Suprapubic skin (tissue), 4 donors: ENCODE measurements at regions not wholly inside any gene's neighbourhood (a gene's known extent, or its start where the extent isn't known, plus 50 kb on each side); places are given as distances from the start of the nearest gene placed in this dataset.

ENCODE experiments used
- DNase-seq, 2 donors: peaks; one replicate each; pipeline ENCODE4 v3.0.0-alpha.2; 2019; ENCODE audit warnings: low spot score in 2 of 2
- H3K27ac ChIP-seq: fragments of 200-600 bp; sonication (generic); one replicate; pipeline ENCODE4 v1.5.1; 2019
- H3K27me3 ChIP-seq: fragments of 200-600 bp; sonication (generic); one replicate; pipeline ENCODE4 v1.5.1; 2019
- H3K36me3 ChIP-seq: fragments of 200-600 bp; sonication (generic); one replicate; pipeline ENCODE4 v1.5.1; 2019
- H3K4me1 ChIP-seq: fragments of 200-600 bp; sonication (generic); one replicate; pipeline ENCODE4 v1.5.1; 2019
- H3K4me3 ChIP-seq: fragments of 200-600 bp; sonication (generic); one replicate; pipeline ENCODE4 v1.5.1; 2019; ENCODE audit warnings: mild to moderate bottlenecking
- H3K9me3 ChIP-seq: fragments of 200-600 bp; sonication (generic); one replicate; pipeline ENCODE4 v1.5.1; 2019
- CTCF ChIP-seq, 2 donors: fragments of 200-600 bp in 1 of 2; fragments of 450-650 bp in 1 of 2; sonication (generic) in 1 of 2; IDR thresholded peaks; one replicate each; pipeline ENCODE4 v1.5.1; 2016 to 2019; ENCODE audit warnings: antibody characterized with exemption in 2 of 2, mild to moderate bottlenecking in 1 of 2, moderate library complexity in 1 of 2
- EP300 ChIP-seq: sonication (generic); formaldehyde crosslinking; IDR thresholded peaks from one replicate; pipeline ENCODE4 v1.6.1; 2017; ENCODE audit warnings: antibody characterized with exemption
- POLR2A ChIP-seq, 2 donors: fragments of 450-650 bp; IDR thresholded peaks; one replicate each; pipeline ENCODE4 v1.6.1; 2017; ENCODE audit warnings: antibody characterized with exemption in 2 of 2, mild to moderate bottlenecking in 2 of 2, moderate library complexity in 2 of 2
- POLR2AphosphoS5 ChIP-seq, 3 donors: sonication (generic); formaldehyde crosslinking; IDR thresholded peaks; one replicate each; pipeline ENCODE4 v1.6.1; 2017; ENCODE audit warnings: antibody characterized with exemption in 3 of 3
- WGBS: methylation state at CpG from one replicate; pipeline ENCODE4 v1.1.5; 2018; 5-methylcytosine and 5-hydroxymethylcytosine counted together

GRCh38 chr5:98076501-98076900 lies 697.0 kb upstream of the RGMB start:
- DNase-seq: no peak
- Histone ChIP-seq H3K4me1 (no peaks in the 10 kb centered on the region), H3K27ac (no peak overlapping the region), H3K9me3 (no peaks in the 10 kb centered on the region), H3K4me3 (no peak overlapping the region), H3K27me3 (no peaks in the 10 kb centered on the region), H3K36me3 (no peaks in the 10 kb centered on the region)
- WGBS: 64% methylated on average over 2 of the region's 2 CpGs
- TF ChIP-seq EP300 (no peak), POLR2AphosphoS5 (IDR thresholded peaks at IDR 0.05) (no peak), POLR2A (IDR thresholded peaks at IDR 0.05) (no peak), CTCF (IDR thresholded peaks at IDR 0.05) (no peak)

- H3K27ac ChIP-seq: no peak overlapping the region
- DNase-seq: no peak
- 96% methylated on average over 4 of the region's 4 CpGs for WGBS
- H3K9me3 ChIP-seq: no peaks in the 10 kb centered on the region
- no peaks in the 10 kb centered on the region for H3K27me3 ChIP-seq
- no peak for TF ChIP-seq EP300
- TF ChIP-seq CTCF (IDR thresholded peaks at IDR 0.05): no peak
- TF ChIP-seq POLR2AphosphoS5 (IDR thresholded peaks at IDR 0.05): no peak
- no peak for TF ChIP-seq POLR2A (IDR thresholded peaks at IDR 0.05)
- H3K4me3 ChIP-seq: no peak overlapping the region
- H3K4me1 ChIP-seq: no peaks in the 10 kb centered on the region
- no peaks in the 10 kb centered on the region for H3K36me3 ChIP-seq
These were observed 687.9 kb upstream of the RGMB start for GRCh38 chr5:98085593-98085992.

- no peak for TF ChIP-seq POLR2A (IDR thresholded peaks at IDR 0.05)
- no peak for TF ChIP-seq EP300
- no peak for TF ChIP-seq CTCF (IDR thresholded peaks at IDR 0.05)
- no peak for TF ChIP-seq POLR2AphosphoS5 (IDR thresholded peaks at IDR 0.05)
- H3K9me3 ChIP-seq: no peaks in the 10 kb centered on the region
- no peaks in the 10 kb centered on the region for H3K4me1 ChIP-seq
- DNase-seq: no peak
- 85% methylated on average over 3 of the region's 3 CpGs for whole genome bisulfite sequencing
- H3K4me3 ChIP-seq: no peak overlapping the region
- no peaks in the 10 kb centered on the region for H3K27me3 ChIP-seq
- H3K27ac ChIP-seq: no peak overlapping the region
- no peaks in the 10 kb centered on the region for H3K36me3 ChIP-seq
These were observed 678.4 kb upstream of the RGMB start for GRCh38 chr5:98095072-98095471.

DNA sequence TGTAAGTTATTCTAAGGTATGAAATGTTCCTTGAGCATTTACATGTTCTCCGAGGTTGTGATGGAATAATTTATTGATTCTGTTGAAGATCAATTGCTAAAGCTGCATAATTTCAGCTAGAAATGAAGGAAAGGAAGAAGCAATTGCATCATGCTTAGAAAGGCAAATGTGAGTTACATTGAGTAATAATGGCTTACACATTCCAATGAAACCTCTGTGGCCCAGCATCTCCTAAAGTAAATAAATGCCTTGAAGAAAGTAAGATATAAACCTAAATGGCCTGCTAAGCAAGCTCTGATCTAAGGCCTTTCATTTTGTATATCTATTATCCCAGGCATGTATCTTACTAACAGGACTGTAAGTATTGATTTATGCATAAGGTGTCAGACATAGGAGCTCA lies 677.3 kb upstream of the RGMB start:
- Histone ChIP-seq H3K4me1 (no peaks in the 10 kb centered on the region), H3K27ac (no peak overlapping the region), H3K36me3 (no peaks in the 10 kb centered on the region), H3K4me3 (no peak overlapping the region), H3K27me3 (no peaks in the 10 kb centered on the region), H3K9me3 (no peaks in the 10 kb centered on the region)
- no peak for TF ChIP-seq POLR2A (IDR thresholded peaks at IDR 0.05)
- DNase-seq: no peak
- WGBS: 70% methylated on average over 1 of the region's 1 CpG

DNA sequence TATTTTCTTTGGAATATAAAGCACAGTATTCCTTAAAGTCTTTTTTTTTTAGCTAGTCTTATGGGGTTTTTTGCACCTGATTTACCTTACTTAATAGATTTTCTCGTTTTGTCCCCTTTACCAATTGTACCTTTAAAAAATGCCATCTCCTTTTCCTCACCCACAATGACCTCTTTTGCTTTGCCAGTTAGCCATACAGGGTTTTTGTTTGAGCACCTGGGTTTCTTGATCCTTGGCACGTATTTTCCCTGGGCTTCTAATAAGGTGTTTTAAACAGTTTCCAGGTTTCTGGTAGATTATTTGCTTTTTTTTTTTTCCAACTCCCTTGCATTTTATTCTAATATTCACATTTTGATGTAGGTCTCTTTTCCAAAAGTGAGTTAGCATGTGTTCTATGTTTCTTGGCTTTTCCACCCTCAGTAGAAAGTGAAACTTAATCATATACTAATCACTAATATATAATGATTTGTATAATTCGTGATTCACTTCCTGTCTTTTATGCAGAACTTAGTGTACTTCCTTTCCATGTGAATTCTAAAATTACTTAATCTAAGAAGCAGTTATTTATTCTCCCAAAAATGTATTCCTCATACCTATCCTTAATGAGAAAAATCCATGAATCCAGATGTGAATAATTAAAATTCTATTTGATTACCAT lies 673.9 kb upstream of the RGMB start:
- Histone ChIP-seq H3K27ac (no peak overlapping the region), H3K4me1 (no peaks in the 10 kb centered on the region), H3K36me3 (no peaks in the 10 kb centered on the region), H3K27me3 (no peaks in the 10 kb centered on the region), H3K4me3 (no peak overlapping the region), H3K9me3 (no peaks in the 10 kb centered on the region)
- no peak for TF ChIP-seq CTCF (IDR thresholded peaks at IDR 0.05)
- WGBS: 64% methylated on average over 3 of the region's 3 CpGs
- DNase-seq: no peak

DNA sequence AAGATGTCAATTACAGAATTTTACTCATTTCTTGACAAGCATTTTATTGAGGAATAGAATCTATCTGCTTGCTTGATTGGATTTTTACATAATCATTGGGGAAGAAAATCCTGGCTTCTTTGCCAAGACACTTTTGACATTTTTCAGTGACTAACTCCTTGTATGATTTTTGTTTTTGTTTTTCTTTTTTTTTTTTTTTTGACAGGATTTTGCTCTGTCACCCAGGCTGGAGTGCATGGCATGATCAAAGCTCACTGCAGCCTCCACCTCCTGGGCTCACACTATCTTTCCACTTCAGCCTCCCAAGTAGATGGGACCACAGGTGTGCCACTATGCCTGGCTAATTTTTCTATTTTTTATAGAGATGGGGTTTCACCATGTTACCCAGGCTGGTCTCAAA lies 672.3 kb upstream of the RGMB start:
- no peak overlapping the region for H3K4me3 ChIP-seq
- H3K36me3 ChIP-seq: no peaks in the 10 kb centered on the region
- no peaks in the 10 kb centered on the region for H3K4me1 ChIP-seq
- DNase-seq: no peak
- no peaks in the 10 kb centered on the region for H3K9me3 ChIP-seq
- H3K27ac ChIP-seq: no peak overlapping the region
- no peaks in the 10 kb centered on the region for H3K27me3 ChIP-seq
- TF ChIP-seq POLR2AphosphoS5 (IDR thresholded peaks at IDR 0.05) (no peak), POLR2A (IDR thresholded peaks at IDR 0.05) (no peak), EP300 (no peak), CTCF (IDR thresholded peaks at IDR 0.05) (no peak)
